GM12892 (cell line): ENCODE measurements at regions not wholly inside any gene's neighbourhood (a gene's known extent, or its start where the extent isn't known, plus 50 kb on each side); places are given as distances from the start of the nearest gene placed in this dataset.

ENCODE experiments used
- POLR2A ChIP-seq: IDR thresholded peaks from 2 replicates; pipeline ENCODE4 v1.6.1; 2011; ENCODE audit warnings: low read depth, low read length, control low read depth
- POLR2AphosphoS5 ChIP-seq: IDR thresholded peaks from 2 replicates; pipeline ENCODE4 v1.6.1; 2011; ENCODE audit warnings: low read depth, low read length, control low read depth
- TAF1 ChIP-seq: IDR thresholded peaks from 2 replicates; pipeline ENCODE4 v1.6.1; 2011; ENCODE audit warnings: low read depth, mild to moderate bottlenecking, control low read depth, low read length, borderline replicate concordance

DNA sequence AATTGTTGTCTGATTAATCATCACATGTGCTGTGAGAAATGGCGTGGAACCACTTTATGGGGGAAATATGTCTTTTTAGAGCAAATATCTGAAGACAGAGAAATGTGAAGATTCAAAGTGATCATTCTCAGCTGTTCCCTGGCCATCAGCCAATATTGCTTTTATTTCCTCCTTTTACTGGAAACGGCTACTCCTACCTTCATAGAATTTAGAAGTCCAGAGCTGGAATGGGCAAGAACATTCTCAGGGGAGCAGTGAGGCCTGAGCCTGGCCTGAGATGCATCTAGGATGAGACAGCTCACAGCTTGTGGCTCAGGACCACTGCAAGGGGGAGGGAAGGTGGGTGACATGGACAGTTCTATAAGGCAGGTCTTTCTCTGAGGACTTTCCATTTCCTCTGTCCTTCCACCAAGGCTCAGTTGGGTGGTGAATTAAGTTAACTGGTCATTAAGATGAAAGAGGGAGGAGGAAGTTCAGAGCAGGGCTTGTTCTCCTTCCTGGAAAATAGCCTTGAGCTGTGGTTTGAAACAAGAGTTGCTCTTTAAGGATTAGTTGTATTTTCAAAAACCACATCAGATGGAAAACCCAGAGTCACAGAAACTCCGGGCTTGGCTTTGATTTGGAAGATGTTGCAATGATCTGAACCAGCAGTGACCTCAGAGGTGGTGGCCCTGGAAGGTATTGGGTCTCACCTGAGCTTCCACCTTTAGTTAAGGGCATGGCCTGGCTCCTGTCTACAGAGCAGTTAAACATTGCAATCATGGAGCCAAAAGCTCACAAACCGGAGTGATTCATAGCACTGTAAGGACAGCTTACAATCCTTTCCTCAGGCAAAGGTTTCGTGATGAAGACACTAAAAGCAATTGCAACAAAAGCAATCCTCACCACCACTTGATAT, 144.3 kb downstream of the VAPA start:
- no peak for TF ChIP-seq TAF1
- TF ChIP-seq POLR2AphosphoS5, result no peak
- no peak for TF ChIP-seq POLR2A
